Frontal cortex (tissue), 3 donors: ENCODE measurements at regions not wholly inside any gene's neighbourhood (a gene's known extent, or its start where the extent isn't known, plus 50 kb on each side); places are given as distances from the start of the nearest gene placed in this dataset.
"Not testable (repeated sequence)": the region's sequence is repeated elsewhere in the genome, so short reads cannot be mapped to it uniquely, and the experiment has no call there.

Experiments
- DNase-seq, 2 donors: peaks; one replicate each; pipeline ENCODE4 v3.0.0; 2012; ENCODE audit warnings: low spot score in 2 of 2
- FAIRE-seq: peaks from 2 replicates; lab custom pipeline; 2012; peaks lifted over from hg19 to GRCh38; lab: Jason Lieb, UNC
- donor health status: control.
- donor health status: control.
- donor health status: control.

- DNase-seq (no peak), FAIRE-seq (no peak)
Measured at GRCh38 chr10:3881622-3882021, 96.6 kb upstream of the KLF6 start.

GRCh38 chr10:3879073-3879472 lies 94.1 kb upstream of the KLF6 start:
- DNase-seq (no peak), FAIRE-seq (no peak)

- DNase-seq, result no peak
Measured at GRCh38 chr10:3877211-3878000, 92.4 kb upstream of the KLF6 start.

GRCh38 chr10:3876350-3876962 lies 91.4 kb upstream of the KLF6 start:
- no peak for FAIRE-seq
- no peak for DNase-seq

More at GRCh38 chr10:3877211-3878000, 92.4 kb upstream of the KLF6 start:
- no peak for FAIRE-seq

GRCh38 chr10:3875842-3876235 lies 90.8 kb upstream of the KLF6 start:
- no peak for FAIRE-seq

GRCh38 chr10:3874990-3875841 lies 90.2 kb upstream of the KLF6 start:
- FAIRE-seq (no peak), DNase-seq (no peak)

More at GRCh38 chr10:3875842-3876235, 90.8 kb upstream of the KLF6 start:
- DNase-seq, result no peak

GRCh38 chr10:3874610-3874989 lies 89.6 kb upstream of the KLF6 start:
- FAIRE-seq, DNase-seq: not testable (repeated sequence)

GRCh38 chr10:3873728-3874461 lies 88.9 kb upstream of the KLF6 start:
- no peak for FAIRE-seq

GRCh38 chr10:3872712-3873329 lies 87.8 kb upstream of the KLF6 start:
- DNase-seq, result no peak
- no peak for FAIRE-seq

More at GRCh38 chr10:3873728-3874461, 88.9 kb upstream of the KLF6 start:
- no peak for DNase-seq

- FAIRE-seq, result no peak
- no peak for DNase-seq
Measured at GRCh38 chr10:3871424-3871996, 86.5 kb upstream of the KLF6 start.

GRCh38 chr10:3869036-3869435 lies 84.0 kb upstream of the KLF6 start:
- FAIRE-seq, result no peak
- no peak for DNase-seq

GRCh38 chr10:3868271-3868664 lies 83.3 kb upstream of the KLF6 start:
- FAIRE-seq, result no peak

GRCh38 chr10:3867454-3868270 lies 82.7 kb upstream of the KLF6 start:
- FAIRE-seq (no peak), DNase-seq (no peak)

More at GRCh38 chr10:3868271-3868664, 83.3 kb upstream of the KLF6 start:
- DNase-seq, result no peak

GRCh38 chr10:3866332-3866731 lies 81.3 kb upstream of the KLF6 start:
- no peak for FAIRE-seq
- no peak for DNase-seq

- FAIRE-seq (no peak), DNase-seq (no peak)
Measured at GRCh38 chr10:3865565-3865964, 80.6 kb upstream of the KLF6 start.

- FAIRE-seq (no peak), DNase-seq (no peak)
Measured at GRCh38 chr10:3861795-3862194, 76.8 kb upstream of the KLF6 start.

GRCh38 chr10:3858051-3858845 lies 73.2 kb upstream of the KLF6 start:
- FAIRE-seq (no peak), DNase-seq (no peak)

- DNase-seq, result no peak
- FAIRE-seq, result no peak
Measured at GRCh38 chr10:3857318-3857717, 72.3 kb upstream of the KLF6 start.
